A673 (cell line): ENCODE measurements at regions not wholly inside any gene's neighbourhood (a gene's known extent, or its start where the extent isn't known, plus 50 kb on each side); places are given as distances from the start of the nearest gene placed in this dataset.
"Not testable (repeated sequence)": the region's sequence is repeated elsewhere in the genome, so short reads cannot be mapped to it uniquely, and the experiment has no call there.

ENCODE experiments used
- EZH2 ChIP-seq: fragments of 200-600 bp; sonication (generic); IDR thresholded peaks from 2 replicates; pipeline ENCODE4 v1.6.1; 2017; ENCODE audit warnings: borderline replicate concordance, low read depth, mild to moderate bottlenecking, mixed read lengths, antibody characterized with exemption, low read length; ENCODE audit not compliant: poor library complexity, severe bottlenecking
- TF ChIP-seq, protein P1 (sequence below): fragments of 300-800, 200-600 bp; sonication (generic); conservative IDR thresholded peaks from 2 replicates; pipeline ENCODE4 v1.5.1; 2017; ENCODE audit warnings: low read depth, mild to moderate bottlenecking, antibody characterized with exemption, low read length, moderate library complexity, mixed read lengths

DNA sequence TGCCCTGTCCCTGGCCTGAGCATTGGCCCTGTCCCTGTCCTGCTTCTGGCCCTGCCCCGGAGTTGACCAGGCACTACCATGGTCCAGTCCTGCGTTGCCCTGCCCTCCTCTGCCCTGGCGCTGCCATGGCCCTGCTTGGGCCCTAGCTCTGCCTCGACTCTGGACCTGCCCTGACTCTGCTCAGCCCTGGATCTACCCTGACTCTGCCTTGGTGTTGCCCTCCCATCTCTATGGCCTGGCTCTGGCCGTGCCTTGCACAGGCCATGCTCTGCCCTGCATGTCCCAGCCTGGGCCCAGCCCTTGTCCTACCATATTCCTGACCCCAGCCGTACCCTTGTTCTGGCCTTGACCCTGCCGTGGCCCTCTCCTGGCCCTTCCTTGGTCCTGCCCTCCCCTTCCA is 235.7 kb downstream of the GOLGA6L6 start:
- TF ChIP-seq, protein P1, sequence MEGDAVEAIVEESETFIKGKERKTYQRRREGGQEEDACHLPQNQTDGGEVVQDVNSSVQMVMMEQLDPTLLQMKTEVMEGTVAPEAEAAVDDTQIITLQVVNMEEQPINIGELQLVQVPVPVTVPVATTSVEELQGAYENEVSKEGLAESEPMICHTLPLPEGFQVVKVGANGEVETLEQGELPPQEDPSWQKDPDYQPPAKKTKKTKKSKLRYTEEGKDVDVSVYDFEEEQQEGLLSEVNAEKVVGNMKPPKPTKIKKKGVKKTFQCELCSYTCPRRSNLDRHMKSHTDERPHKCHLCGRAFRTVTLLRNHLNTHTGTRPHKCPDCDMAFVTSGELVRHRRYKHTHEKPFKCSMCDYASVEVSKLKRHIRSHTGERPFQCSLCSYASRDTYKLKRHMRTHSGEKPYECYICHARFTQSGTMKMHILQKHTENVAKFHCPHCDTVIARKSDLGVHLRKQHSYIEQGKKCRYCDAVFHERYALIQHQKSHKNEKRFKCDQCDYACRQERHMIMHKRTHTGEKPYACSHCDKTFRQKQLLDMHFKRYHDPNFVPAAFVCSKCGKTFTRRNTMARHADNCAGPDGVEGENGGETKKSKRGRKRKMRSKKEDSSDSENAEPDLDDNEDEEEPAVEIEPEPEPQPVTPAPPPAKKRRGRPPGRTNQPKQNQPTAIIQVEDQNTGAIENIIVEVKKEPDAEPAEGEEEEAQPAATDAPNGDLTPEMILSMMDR, result not testable (repeated sequence)
- TF ChIP-seq EZH2, result not testable (repeated sequence)
